Activated T-helper 1 cell treated with anti-CD3 and anti-CD28 coated beads, Interleukin-12 subunit alpha, Interleukin-12 subunit beta, Interleukin-2, Interleukin-4 antibody, amounts not matched to agents 30 ng/mL and 10 ng/mL and 1 ng/mL, durations not matched to agents 14 hours and 24 hours and 36 hours (primary cell): ENCODE measurements at regions not wholly inside any gene's neighbourhood (a gene's known extent, or its start where the extent isn't known, plus 50 kb on each side); places are given as distances from the start of the nearest gene placed in this dataset.
"Not testable (repeated sequence)": the region's sequence is repeated elsewhere in the genome, so short reads cannot be mapped to it uniquely, and the experiment has no call there.

Experiments used
- DNase-seq: peaks from one replicate; pipeline ENCODE4 v3.0.0; 2021; ENCODE audit warnings: low spot score
- H3K27ac Mint-ChIP-seq: one replicate; pipeline ENCODE4 v1.8.0; 2021; ENCODE audit warnings: mild to moderate bottlenecking, mixed read lengths
- H3K27me3 Mint-ChIP-seq: one replicate; pipeline ENCODE4 v1.8.0; 2022; ENCODE audit warnings: mild to moderate bottlenecking, moderate library complexity, mixed read lengths; ENCODE audit not compliant: insufficient read depth
- H3K36me3 Mint-ChIP-seq: one replicate; pipeline ENCODE4 v1.8.0; 2021; ENCODE audit warnings: low read depth, mixed read lengths
- H3K4me1 Mint-ChIP-seq: one replicate; pipeline ENCODE4 v1.8.0; 2021; ENCODE audit warnings: low read depth, mixed read lengths
- H3K4me3 Mint-ChIP-seq: one replicate; pipeline ENCODE4 v1.8.0; 2021; ENCODE audit warnings: mild to moderate bottlenecking, moderate library complexity, mixed read lengths
- H3K9me3 Mint-ChIP-seq: one replicate; pipeline ENCODE4 v1.8.0; 2021; ENCODE audit warnings: mixed read lengths
- intact Hi-C: fragments of 100-400 bp; cut with micrococcal nuclease; formaldehyde crosslinking; loops from one replicate; pipeline ENCODE4 v1.15.1; 2024

GRCh38 chr3:153828346-153828745 is 292.8 kb upstream of the ARHGEF26 start:
- H3K27me3 Mint-ChIP-seq, DNase-seq, H3K36me3 Mint-ChIP-seq, intact Hi-C loops, H3K27ac Mint-ChIP-seq, H3K4me3 Mint-ChIP-seq, H3K9me3 Mint-ChIP-seq: not testable (repeated sequence)
- H3K4me1 Mint-ChIP-seq, result peaks cover 10% of the 10 kb centered on the region

GRCh38 chr3:153829606-153830170 is 291.5 kb upstream of the ARHGEF26 start:
- Mint-ChIP-seq H3K4me1 (peaks cover 10% of the 10 kb centered on the region), H3K4me3 (no peak overlapping the region), H3K36me3 (no peaks in the 10 kb centered on the region), H3K27me3 (no peaks in the 10 kb centered on the region), H3K9me3 (no peaks in the 10 kb centered on the region), H3K27ac (no peak overlapping the region)
- intact Hi-C loops, result no loop called here
- no peak for DNase-seq

GRCh38 chr3:153830552-153830951 is 290.6 kb upstream of the ARHGEF26 start:
- Mint-ChIP-seq H3K4me3 (no peak overlapping the region), H3K4me1 (peaks cover 10% of the 10 kb centered on the region), H3K27me3 (no peaks in the 10 kb centered on the region), H3K9me3 (no peaks in the 10 kb centered on the region), H3K36me3 (no peaks in the 10 kb centered on the region), H3K27ac (no peak overlapping the region)
- DNase-seq, result no peak
- intact Hi-C loops, result no loop called here

- Mint-ChIP-seq H3K27me3 (no peaks in the 10 kb centered on the region), H3K36me3 (no peaks in the 10 kb centered on the region), H3K9me3 (no peaks in the 10 kb centered on the region), H3K4me1 (no peaks in the 10 kb centered on the region), H3K27ac (no peak overlapping the region), H3K4me3 (no peak overlapping the region)
- DNase-seq, result no peak
- intact Hi-C loops, result no loop called here
Measured at GRCh38 chr3:153835540-153835939, 285.6 kb upstream of the ARHGEF26 start.

GRCh38 chr3:153840487-153840886 is 280.7 kb upstream of the ARHGEF26 start:
- H3K4me3 Mint-ChIP-seq, result no peak overlapping the region
- intact Hi-C loops, result no loop called here
- peaks cover 5% of the 10 kb centered on the region for H3K9me3 Mint-ChIP-seq
- no peak overlapping the region for H3K27ac Mint-ChIP-seq
- no peaks in the 10 kb centered on the region for H3K4me1 Mint-ChIP-seq
- DNase-seq, result no peak
- H3K36me3 Mint-ChIP-seq, result no peaks in the 10 kb centered on the region
- peaks cover 2% of the 10 kb centered on the region for H3K27me3 Mint-ChIP-seq

GRCh38 chr3:153843994-153844393 is 277.2 kb upstream of the ARHGEF26 start:
- Mint-ChIP-seq H3K27ac (no peak overlapping the region), H3K27me3 (peaks cover 5% of the 10 kb centered on the region), H3K4me3 (no peak overlapping the region), H3K9me3 (peaks cover 5% of the 10 kb centered on the region), H3K4me1 (no peaks in the 10 kb centered on the region), H3K36me3 (no peaks in the 10 kb centered on the region)
- DNase-seq, result no peak
- intact Hi-C loops, result no loop called here

GRCh38 chr3:153845311-153845710 is 275.9 kb upstream of the ARHGEF26 start:
- H3K4me3 Mint-ChIP-seq, result no peak overlapping the region
- peaks cover 5% of the 10 kb centered on the region for H3K27me3 Mint-ChIP-seq
- H3K9me3 Mint-ChIP-seq, result peaks cover 5% of the 10 kb centered on the region
- intact Hi-C loops, result no loop called here
- no peaks in the 10 kb centered on the region for H3K36me3 Mint-ChIP-seq
- H3K27ac Mint-ChIP-seq, result no peak overlapping the region
- no peak for DNase-seq
- H3K4me1 Mint-ChIP-seq, result no peaks in the 10 kb centered on the region

- no peaks in the 10 kb centered on the region for H3K36me3 Mint-ChIP-seq
- H3K9me3 Mint-ChIP-seq, result no peaks in the 10 kb centered on the region
- H3K4me3 Mint-ChIP-seq, result no peak overlapping the region
- H3K27me3 Mint-ChIP-seq, result peaks cover 5% of the 10 kb centered on the region
- DNase-seq, result no peak
- intact Hi-C loops, result no loop called here
- H3K4me1 Mint-ChIP-seq, result no peaks in the 10 kb centered on the region
- H3K27ac Mint-ChIP-seq, result no peak overlapping the region
Measured at GRCh38 chr3:153848702-153849101, 272.5 kb upstream of the ARHGEF26 start.

- DNase-seq, result no peak
- Mint-ChIP-seq H3K4me3 (no peak overlapping the region), H3K4me1 (no peaks in the 10 kb centered on the region), H3K36me3 (no peaks in the 10 kb centered on the region), H3K27me3 (peaks cover 4% of the 10 kb centered on the region), H3K9me3 (no peaks in the 10 kb centered on the region), H3K27ac (no peak overlapping the region)
- intact Hi-C loops, result no loop called here
Measured at GRCh38 chr3:153852355-153852754, 268.8 kb upstream of the ARHGEF26 start.

- no peak for DNase-seq
- intact Hi-C loops, result no loop called here
- Mint-ChIP-seq H3K4me3 (no peak overlapping the region), H3K27me3 (peaks cover 1% of the 10 kb centered on the region), H3K27ac (no peak overlapping the region), H3K4me1 (no peaks in the 10 kb centered on the region), H3K36me3 (no peaks in the 10 kb centered on the region), H3K9me3 (no peaks in the 10 kb centered on the region)
Measured at GRCh38 chr3:153853163-153853562, 268.0 kb upstream of the ARHGEF26 start.

GRCh38 chr3:153855772-153856171 is 265.4 kb upstream of the ARHGEF26 start:
- no peak overlapping the region for H3K27ac Mint-ChIP-seq
- no peaks in the 10 kb centered on the region for H3K36me3 Mint-ChIP-seq
- no peaks in the 10 kb centered on the region for H3K4me1 Mint-ChIP-seq
- no peak for DNase-seq
- intact Hi-C loops, result no loop called here
- no peak overlapping the region for H3K4me3 Mint-ChIP-seq
- H3K9me3 Mint-ChIP-seq, result no peaks in the 10 kb centered on the region
- peaks cover 1% of the 10 kb centered on the region for H3K27me3 Mint-ChIP-seq

- Mint-ChIP-seq H3K9me3 (no peaks in the 10 kb centered on the region), H3K4me1 (no peaks in the 10 kb centered on the region), H3K27ac (no peak overlapping the region), H3K36me3 (no peaks in the 10 kb centered on the region), H3K27me3 (peaks cover 1% of the 10 kb centered on the region), H3K4me3 (no peak overlapping the region)
- no peak for DNase-seq
- intact Hi-C loops, result no loop called here
Measured at GRCh38 chr3:153856932-153857331, 264.3 kb upstream of the ARHGEF26 start.

- no peak overlapping the region for H3K4me3 Mint-ChIP-seq
- DNase-seq, result no peak
- peaks cover 3% of the 10 kb centered on the region for H3K27me3 Mint-ChIP-seq
- peaks cover 7% of the 10 kb centered on the region for H3K9me3 Mint-ChIP-seq
- intact Hi-C loops, result no loop called here
- H3K4me1 Mint-ChIP-seq, result no peaks in the 10 kb centered on the region
- H3K36me3 Mint-ChIP-seq, result no peaks in the 10 kb centered on the region
- H3K27ac Mint-ChIP-seq, result no peak overlapping the region
Measured at GRCh38 chr3:153864793-153865192, 256.4 kb upstream of the ARHGEF26 start.

- no peak for DNase-seq
- Mint-ChIP-seq H3K4me1 (no peaks in the 10 kb centered on the region), H3K4me3 (no peak overlapping the region), H3K36me3 (no peaks in the 10 kb centered on the region), H3K9me3 (peaks cover 7% of the 10 kb centered on the region), H3K27ac (no peak overlapping the region), H3K27me3 (peaks cover 3% of the 10 kb centered on the region)
- intact Hi-C loops, result no loop called here
Measured at GRCh38 chr3:153866901-153867300, 254.3 kb upstream of the ARHGEF26 start.
